ENCODE measurements at regions not wholly inside any gene's neighbourhood (a gene's known extent, or its start where the extent isn't known, plus 50 kb on each side); places are given as distances from the start of the nearest gene placed in this dataset.

DNA sequence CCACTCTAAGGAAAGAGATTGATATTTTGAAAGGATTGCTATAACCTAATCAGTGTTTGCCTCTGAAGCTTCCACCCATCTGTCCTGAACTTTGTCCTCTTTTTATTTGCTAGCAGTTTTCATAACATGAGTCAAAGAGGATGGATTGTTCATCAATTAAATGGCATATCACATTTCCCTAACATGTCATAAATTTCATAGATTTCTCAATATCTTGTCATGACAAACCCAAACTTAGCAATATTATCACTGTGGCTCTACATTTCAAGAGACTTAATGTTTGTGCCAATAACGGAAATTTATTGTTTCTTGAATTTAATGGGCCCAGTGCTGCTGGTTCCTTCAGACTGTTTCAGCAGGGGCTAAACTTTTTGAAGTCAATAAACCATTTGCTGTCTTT lies 330.3 kb downstream of the CAAP1 start:
- H3K4me3 ChIP-seq (ENCODE audit: low read depth, low read length): no peak overlapping the region
- no peaks in the 10 kb centered on the region for H3K36me3 ChIP-seq (replicated peaks)
- no peak overlapping the region for H3K27ac ChIP-seq
- in situ Hi-C loops (cut with HindIII; ENCODE audit: low pct_ligation_motif_present, low sequenced_read_pairs): no loop called here
- H3K27me3 ChIP-seq (replicated peaks): no peaks in the 10 kb centered on the region
- TF ChIP-seq, protein P1, sequence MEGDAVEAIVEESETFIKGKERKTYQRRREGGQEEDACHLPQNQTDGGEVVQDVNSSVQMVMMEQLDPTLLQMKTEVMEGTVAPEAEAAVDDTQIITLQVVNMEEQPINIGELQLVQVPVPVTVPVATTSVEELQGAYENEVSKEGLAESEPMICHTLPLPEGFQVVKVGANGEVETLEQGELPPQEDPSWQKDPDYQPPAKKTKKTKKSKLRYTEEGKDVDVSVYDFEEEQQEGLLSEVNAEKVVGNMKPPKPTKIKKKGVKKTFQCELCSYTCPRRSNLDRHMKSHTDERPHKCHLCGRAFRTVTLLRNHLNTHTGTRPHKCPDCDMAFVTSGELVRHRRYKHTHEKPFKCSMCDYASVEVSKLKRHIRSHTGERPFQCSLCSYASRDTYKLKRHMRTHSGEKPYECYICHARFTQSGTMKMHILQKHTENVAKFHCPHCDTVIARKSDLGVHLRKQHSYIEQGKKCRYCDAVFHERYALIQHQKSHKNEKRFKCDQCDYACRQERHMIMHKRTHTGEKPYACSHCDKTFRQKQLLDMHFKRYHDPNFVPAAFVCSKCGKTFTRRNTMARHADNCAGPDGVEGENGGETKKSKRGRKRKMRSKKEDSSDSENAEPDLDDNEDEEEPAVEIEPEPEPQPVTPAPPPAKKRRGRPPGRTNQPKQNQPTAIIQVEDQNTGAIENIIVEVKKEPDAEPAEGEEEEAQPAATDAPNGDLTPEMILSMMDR (IDR thresholded peaks at IDR 0.05; ENCODE audit: low read depth, low read length, missing control alignments): no peak
- no peak for DNase-seq

DNA sequence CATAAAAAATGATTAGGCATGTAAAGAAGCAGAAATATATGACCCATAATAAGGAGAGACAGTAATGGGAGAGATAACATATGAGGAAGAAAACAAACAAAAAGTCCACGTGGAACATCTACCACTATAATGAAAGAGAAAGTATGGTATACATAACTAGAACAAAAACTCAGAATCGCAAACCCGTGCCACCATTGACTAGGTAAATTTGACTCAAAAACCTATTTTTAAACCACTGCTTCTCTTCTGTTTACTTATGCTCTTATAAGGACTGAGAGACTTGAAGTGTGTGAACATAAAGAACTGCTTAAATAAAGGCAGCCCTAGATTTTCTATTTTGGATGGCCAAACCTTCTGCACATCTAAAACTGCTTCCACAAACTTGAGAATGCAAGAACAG lies 330.7 kb downstream of the CAAP1 start:
- TF ChIP-seq, protein P1 (IDR thresholded peaks at IDR 0.05; ENCODE audit: low read depth, low read length, missing control alignments): no peak
- Histone ChIP-seq H3K4me3 (ENCODE audit: low read depth, low read length) (no peak overlapping the region), H3K36me3 (replicated peaks) (no peaks in the 10 kb centered on the region), H3K27ac (no peak overlapping the region), H3K27me3 (replicated peaks) (no peaks in the 10 kb centered on the region)
- in situ Hi-C loops (cut with HindIII; ENCODE audit: low pct_ligation_motif_present, low sequenced_read_pairs): no loop called here
- DNase-seq: no peak

DNA sequence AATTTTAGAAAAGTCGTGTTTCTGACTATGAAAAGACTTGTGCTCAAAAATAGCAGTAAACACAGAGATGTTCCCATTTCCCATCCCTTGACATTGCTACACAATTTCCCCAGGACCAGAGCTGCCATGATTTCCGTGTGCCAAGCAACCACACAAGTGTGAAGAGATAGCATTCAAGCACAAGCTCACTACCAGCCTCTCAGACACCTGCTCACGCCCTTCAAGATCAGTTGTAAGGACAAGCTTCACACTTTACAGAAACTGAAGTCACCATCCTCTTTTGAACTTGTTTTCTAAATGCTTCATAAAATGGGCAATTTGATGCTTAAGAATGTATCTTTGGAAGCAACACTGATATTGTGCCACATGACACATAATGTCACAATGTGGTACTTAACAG lies 333.1 kb downstream of the CAAP1 start:
- DNase-seq: no peak
- Histone ChIP-seq H3K27ac (no peak overlapping the region), H3K4me3 (ENCODE audit: low read depth, low read length) (no peak overlapping the region), H3K27me3 (replicated peaks) (no peaks in the 10 kb centered on the region), H3K36me3 (replicated peaks) (no peaks in the 10 kb centered on the region)
- in situ Hi-C loops (cut with HindIII; ENCODE audit: low pct_ligation_motif_present, low sequenced_read_pairs): no loop called here
- TF ChIP-seq, protein P1 (IDR thresholded peaks at IDR 0.05; ENCODE audit: low read depth, low read length, missing control alignments): no peak

DNA sequence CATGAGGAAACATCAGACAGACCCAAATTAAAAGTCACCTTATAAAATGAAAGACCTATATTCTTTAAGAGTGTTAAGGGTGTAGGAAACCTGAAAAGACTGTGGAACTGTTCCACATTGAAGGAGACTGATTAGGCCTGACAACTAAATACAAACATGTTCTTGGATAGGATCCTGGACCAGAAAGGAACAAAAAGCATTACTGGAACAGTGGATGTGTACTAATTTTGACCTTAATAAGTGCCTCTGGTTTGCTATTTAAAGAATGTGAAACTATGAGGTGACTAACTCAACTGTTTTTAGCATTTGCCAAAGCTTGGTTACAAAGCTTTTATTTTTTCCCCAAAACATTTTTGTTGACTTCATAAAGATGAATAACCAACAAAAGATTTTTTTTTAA lies 340.6 kb downstream of the CAAP1 start:
- TF ChIP-seq, protein P1 (IDR thresholded peaks at IDR 0.05; ENCODE audit: low read depth, low read length, missing control alignments): no peak
- no peak overlapping the region for H3K27ac ChIP-seq
- no peak for DNase-seq
- no peaks in the 10 kb centered on the region for H3K36me3 ChIP-seq (replicated peaks)
- in situ Hi-C loops (cut with HindIII; ENCODE audit: low pct_ligation_motif_present, low sequenced_read_pairs): no loop called here
- H3K4me3 ChIP-seq (ENCODE audit: low read depth, low read length): no peak overlapping the region
- no peaks in the 10 kb centered on the region for H3K27me3 ChIP-seq (replicated peaks)

DNA sequence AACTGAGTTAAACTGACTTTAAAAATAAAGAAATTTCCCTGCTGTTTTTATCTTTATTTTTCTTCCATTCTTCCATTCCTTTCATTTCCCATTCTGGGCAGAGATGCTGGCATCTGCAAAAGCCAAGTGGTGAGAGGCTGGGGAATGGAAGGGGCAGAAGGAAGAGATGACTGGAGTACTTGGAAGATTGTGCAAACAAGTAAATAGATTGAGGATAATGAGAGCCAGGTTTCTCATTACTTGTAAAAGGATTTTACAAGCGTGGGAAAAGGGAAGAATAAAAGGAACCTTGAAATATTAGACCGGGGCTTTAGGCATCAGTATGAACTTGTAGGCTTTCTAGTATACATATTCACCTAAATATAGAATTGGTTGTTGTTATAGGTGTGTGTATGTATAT lies 341.2 kb downstream of the CAAP1 start:
- H3K27me3 ChIP-seq (replicated peaks): no peaks in the 10 kb centered on the region
- no peaks in the 10 kb centered on the region for H3K36me3 ChIP-seq (replicated peaks)
- no peak for DNase-seq
- no peak overlapping the region for H3K27ac ChIP-seq
- TF ChIP-seq, protein P1 (IDR thresholded peaks at IDR 0.05; ENCODE audit: low read depth, low read length, missing control alignments): no peak
- no peak overlapping the region for H3K4me3 ChIP-seq (ENCODE audit: low read depth, low read length)
- in situ Hi-C loops (cut with HindIII; ENCODE audit: low pct_ligation_motif_present, low sequenced_read_pairs): no loop called here

DNA sequence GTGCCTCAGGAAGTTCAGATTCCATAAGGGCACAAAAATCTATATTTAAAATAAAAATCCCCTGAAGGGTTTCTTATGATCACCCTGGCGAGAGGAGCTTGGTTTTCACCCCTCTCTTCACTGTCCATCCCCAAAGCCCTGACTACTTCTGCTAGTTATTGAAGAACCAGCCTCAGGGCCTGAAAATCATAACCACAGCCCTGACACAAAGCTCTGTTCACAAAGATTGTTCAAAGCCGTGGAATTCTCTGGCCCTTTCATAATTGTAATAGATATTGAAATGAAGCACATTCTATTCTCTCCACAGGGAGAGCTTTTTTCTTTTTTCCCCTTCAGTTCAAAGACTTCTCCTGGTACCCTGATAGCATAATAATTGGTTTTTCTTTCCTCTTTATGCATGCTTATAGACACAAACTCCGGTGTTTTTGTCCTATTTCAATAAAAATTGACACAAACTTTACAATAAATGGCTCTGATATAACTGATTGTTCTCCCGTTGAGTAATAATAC lies 343.8 kb downstream of the CAAP1 start:
- H3K27me3 ChIP-seq (replicated peaks): no peaks in the 10 kb centered on the region
- H3K27ac ChIP-seq: no peak overlapping the region
- no peak overlapping the region for H3K4me3 ChIP-seq (ENCODE audit: low read depth, low read length)
- DNase-seq: no peak
- no peaks in the 10 kb centered on the region for H3K36me3 ChIP-seq (replicated peaks)
- TF ChIP-seq, protein P1 (IDR thresholded peaks at IDR 0.05; ENCODE audit: low read depth, low read length, missing control alignments): no peak
- in situ Hi-C loops (cut with HindIII; ENCODE audit: low pct_ligation_motif_present, low sequenced_read_pairs): no loop called here

Measured in brain microvascular endothelial cell (primary cell).